ENCODE measurements at regions not wholly inside any gene's neighbourhood (a gene's known extent, or its start where the extent isn't known, plus 50 kb on each side); places are given as distances from the start of the nearest gene placed in this dataset.

DNA sequence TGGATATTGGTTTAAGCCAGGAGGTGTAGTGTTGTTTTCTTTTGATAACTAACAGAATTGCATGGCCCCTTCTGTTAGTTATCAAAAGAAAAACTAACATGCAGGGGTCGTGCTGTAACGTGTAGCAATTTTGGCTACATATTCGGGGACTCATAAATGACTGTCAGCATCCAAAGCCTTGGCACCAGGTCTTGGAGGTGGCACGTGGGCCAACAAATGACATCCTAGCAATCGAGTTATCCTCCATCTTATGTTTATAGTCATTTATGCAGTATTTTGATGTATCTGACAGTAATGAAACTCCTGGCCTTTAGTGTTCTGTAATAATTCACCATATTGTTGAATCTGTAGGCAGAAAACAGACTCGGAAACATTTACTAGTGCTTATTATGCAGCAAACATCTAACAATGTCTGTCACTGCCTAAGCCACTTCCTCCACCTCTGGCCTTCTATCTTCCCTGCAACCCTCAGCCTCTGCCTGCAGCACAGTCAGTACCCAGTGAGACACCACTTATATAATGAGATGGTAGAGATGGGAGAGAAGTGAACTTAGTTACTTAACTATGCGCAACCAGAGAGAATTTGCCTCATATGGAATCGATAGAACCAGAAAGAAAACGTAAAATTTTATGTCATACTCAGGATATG lies 184.6 kb downstream of the AEBP2 start:
- TF ChIP-seq BHLHE40 (IDR thresholded peaks at IDR 0.05; ENCODE audit: borderline replicate concordance) (no peak), FOXM1 (IDR thresholded peaks at IDR 0.05; ENCODE audit: borderline replicate concordance) (no peak), ZNF384 (IDR thresholded peaks at IDR 0.05) (no peak), FOXA1 (IDR thresholded peaks at IDR 0.05) (no peak), TARDBP (IDR thresholded peaks at IDR 0.05) (no peak), FOXK2 (IDR thresholded peaks at IDR 0.05) (no peak)

Data from HEK293T (cell line).